Renal pelvis (tissue), 1 donor: ENCODE measurements at regions not wholly inside any gene's neighbourhood (a gene's known extent, or its start where the extent isn't known, plus 50 kb on each side); places are given as distances from the start of the nearest gene placed in this dataset.
"Not testable (repeated sequence)": the region's sequence is repeated elsewhere in the genome, so short reads cannot be mapped to it uniquely, and the experiment has no call there.

Experiments used
- DNase-seq: peaks from one replicate; pipeline ENCODE4 v3.0.0-alpha.2; 2013

GRCh38 chr4:38516190-38516589 lies 147.8 kb upstream of the KLF3 start:
- DNase-seq = no peak

GRCh38 chr4:38519666-38520065 lies 144.3 kb upstream of the KLF3 start:
- no peak for DNase-seq

- no peak for DNase-seq
These were observed 140.9 kb upstream of the KLF3 start for GRCh38 chr4:38523054-38523453.

- DNase-seq = no peak
These were observed 140.2 kb upstream of the KLF3 start for GRCh38 chr4:38523524-38524448.

GRCh38 chr4:38526412-38526811 lies 137.6 kb upstream of the KLF3 start:
- DNase-seq = no peak

GRCh38 chr4:38529189-38530115 lies 134.5 kb upstream of the KLF3 start:
- peak; percentile 49 for DNase-seq

- no peak for DNase-seq
These were observed 133.5 kb upstream of the KLF3 start for GRCh38 chr4:38530486-38530885.

GRCh38 chr4:38531141-38531727 lies 132.8 kb upstream of the KLF3 start:
- peak; percentile 72 for DNase-seq

GRCh38 chr4:38532908-38533499 lies 131.0 kb upstream of the KLF3 start:
- no peak for DNase-seq

- DNase-seq = no peak
These were observed 129.5 kb upstream of the KLF3 start for GRCh38 chr4:38534344-38535045.

- DNase-seq = not testable (repeated sequence)
These were observed 128.9 kb upstream of the KLF3 start for GRCh38 chr4:38535071-38535470.

- no peak for DNase-seq
These were observed 128.3 kb upstream of the KLF3 start for GRCh38 chr4:38535717-38536116.

- DNase-seq = no peak
These were observed 127.3 kb upstream of the KLF3 start for GRCh38 chr4:38536716-38537115.

GRCh38 chr4:38537666-38538065 lies 126.3 kb upstream of the KLF3 start:
- no peak for DNase-seq

- no peak for DNase-seq
These were observed 125.5 kb upstream of the KLF3 start for GRCh38 chr4:38538517-38538916.

- DNase-seq = no peak
These were observed 124.5 kb upstream of the KLF3 start for GRCh38 chr4:38539501-38539900.

GRCh38 chr4:38547052-38547451 lies 116.9 kb upstream of the KLF3 start:
- no peak for DNase-seq

- DNase-seq = no peak
These were observed 115.7 kb upstream of the KLF3 start for GRCh38 chr4:38548256-38548655.

- DNase-seq = no peak
These were observed 104.6 kb upstream of the KLF3 start for GRCh38 chr4:38559374-38559773.

- no peak for DNase-seq
These were observed 103.7 kb upstream of the KLF3 start for GRCh38 chr4:38560340-38560739.
